ENCODE measurements at regions not wholly inside any gene's neighbourhood (a gene's known extent, or its start where the extent isn't known, plus 50 kb on each side); places are given as distances from the start of the nearest gene placed in this dataset.

GRCh38 chr11:116231543-116231942, 541.2 kb downstream of the BUD13 start:
- TF ChIP-seq CTCF (IDR thresholded peaks at IDR 0.05) = no peak
- no peak for TF ChIP-seq POLR2A (IDR thresholded peaks at IDR 0.05)

Data from esophagus squamous epithelium (tissue), 4 donors.